Suppressor macrophage (primary cell): ENCODE measurements at regions not wholly inside any gene's neighbourhood (a gene's known extent, or its start where the extent isn't known, plus 50 kb on each side); places are given as distances from the start of the nearest gene placed in this dataset.
"Not testable (repeated sequence)": the region's sequence is repeated elsewhere in the genome, so short reads cannot be mapped to it uniquely, and the experiment has no call there.

Source experiments
- DNase-seq, 4 experiments: peaks; one replicate each; pipeline ENCODE4 v3.0.0-alpha.2; 2020 to 2022

GRCh38 chr4:111283066-111283677 lies 660.3 kb upstream of the PITX2 start:
- DNase-seq: peak; percentile 61 to 80 (median 68)

GRCh38 chr4:111296466-111296865 lies 673.6 kb upstream of the PITX2 start:
- DNase-seq: no peak

- no peak for DNase-seq
Observed at GRCh38 chr4:111303806-111304205, 680.9 kb upstream of the PITX2 start.

GRCh38 chr4:111323496-111323895 lies 700.6 kb upstream of the PITX2 start:
- no peak for DNase-seq

- no peak for DNase-seq
Observed at GRCh38 chr4:111323916-111324315, 701.0 kb upstream of the PITX2 start.

- no peak for DNase-seq
Observed at GRCh38 chr4:111326450-111326849, 703.6 kb upstream of the PITX2 start.

- DNase-seq: no peak
Observed at GRCh38 chr4:111330786-111331185, 707.9 kb upstream of the PITX2 start.

- DNase-seq: no peak
Observed at GRCh38 chr4:111334361-111334760, 711.5 kb upstream of the PITX2 start.

GRCh38 chr4:111337186-111337876 lies 714.5 kb upstream of the PITX2 start:
- not testable (repeated sequence) for DNase-seq

- no peak for DNase-seq
Observed at GRCh38 chr4:111359602-111360001, 736.7 kb upstream of the PITX2 start.

- no peak for DNase-seq
Observed at GRCh38 chr4:111360906-111361305, 738.0 kb upstream of the PITX2 start.

GRCh38 chr4:111362941-111363361 lies 740.1 kb upstream of the PITX2 start:
- DNase-seq: no peak

- DNase-seq: not testable (repeated sequence)
Observed at GRCh38 chr4:111377880-111378279, 755.0 kb upstream of the PITX2 start.

- no peak for DNase-seq
Observed at GRCh38 chr4:111388561-111388960, 756.7 kb upstream of the FAM241A start.

- DNase-seq: no peak
Observed at GRCh38 chr4:111391829-111392228, 753.4 kb upstream of the FAM241A start.

GRCh38 chr4:111393781-111394180 lies 751.5 kb upstream of the FAM241A start:
- DNase-seq: no peak

GRCh38 chr4:111398906-111399330 lies 746.3 kb upstream of the FAM241A start:
- no peak for DNase-seq

- DNase-seq: no peak
Observed at GRCh38 chr4:111399623-111400022, 745.6 kb upstream of the FAM241A start.

- DNase-seq: no peak
Observed at GRCh38 chr4:111400741-111401140, 744.5 kb upstream of the FAM241A start.

- DNase-seq: no peak
Observed at GRCh38 chr4:111404673-111405072, 740.6 kb upstream of the FAM241A start.

GRCh38 chr4:111405989-111406388 lies 739.3 kb upstream of the FAM241A start:
- no peak for DNase-seq

- DNase-seq: no peak
Observed at GRCh38 chr4:111410571-111410970, 734.7 kb upstream of the FAM241A start.

GRCh38 chr4:111417521-111417920 lies 727.7 kb upstream of the FAM241A start:
- DNase-seq: no peak

GRCh38 chr4:111433441-111433840 lies 711.8 kb upstream of the FAM241A start:
- DNase-seq: no peak

- DNase-seq: no peak
Observed at GRCh38 chr4:111434586-111434985, 710.7 kb upstream of the FAM241A start.
